GM19023 (cell line): ENCODE measurements at regions not wholly inside any gene's neighbourhood (a gene's known extent, or its start where the extent isn't known, plus 50 kb on each side); places are given as distances from the start of the nearest gene placed in this dataset.
"Not testable (repeated sequence)": the region's sequence is repeated elsewhere in the genome, so short reads cannot be mapped to it uniquely, and the experiment has no call there.

ENCODE experiments used
- ATAC-seq: cut with Tn5 transposase; IDR thresholded peaks from one replicate; pipeline ENCODE4 v1.9.1; 2021; ENCODE audit warnings: mild to moderate bottlenecking, moderate library complexity; ENCODE audit not compliant: unreplicated experiment

- ATAC-seq: not testable (repeated sequence)
Observed at GRCh38 chr16:46388354-46388753, 232.8 kb downstream of the SHCBP1 start.

GRCh38 chr16:46387720-46388119 lies 233.5 kb downstream of the SHCBP1 start:
- not testable (repeated sequence) for ATAC-seq

DNA sequence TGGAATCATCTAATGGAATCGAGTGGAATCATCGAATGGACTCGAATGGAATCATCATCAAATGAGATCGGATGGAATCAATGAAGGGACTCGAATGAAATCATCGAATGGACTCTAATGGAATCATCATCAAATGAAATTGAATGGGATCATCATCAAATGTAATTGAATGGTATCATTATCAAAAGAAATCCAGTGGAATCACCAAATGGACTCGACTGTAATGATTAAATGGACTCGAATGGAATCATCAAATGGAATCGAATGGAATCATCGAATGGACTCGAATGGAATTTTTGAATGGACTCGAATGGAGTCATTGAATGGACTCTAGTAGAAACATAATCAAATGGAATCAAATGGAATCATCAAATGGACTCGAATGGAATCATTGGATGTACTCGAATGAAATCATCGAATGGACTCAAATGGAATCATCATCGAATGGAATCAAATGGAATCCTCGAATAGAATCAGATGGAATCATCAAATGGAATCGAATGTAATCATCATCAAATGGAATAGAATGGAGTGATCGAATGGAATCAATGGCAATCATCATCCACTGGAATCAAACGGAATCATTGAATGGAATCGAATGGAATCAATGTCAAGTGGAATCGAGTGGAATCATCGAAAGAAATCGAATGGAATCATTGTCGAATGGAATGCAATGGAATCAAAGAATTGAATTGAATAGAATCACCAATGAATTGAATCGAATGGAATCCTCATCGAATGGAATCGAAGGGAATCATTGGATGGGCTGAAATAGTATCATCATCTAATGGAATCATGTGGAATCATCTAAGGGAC lies 234.2 kb downstream of the SHCBP1 start:
- ATAC-seq: peak; percentile 4

DNA sequence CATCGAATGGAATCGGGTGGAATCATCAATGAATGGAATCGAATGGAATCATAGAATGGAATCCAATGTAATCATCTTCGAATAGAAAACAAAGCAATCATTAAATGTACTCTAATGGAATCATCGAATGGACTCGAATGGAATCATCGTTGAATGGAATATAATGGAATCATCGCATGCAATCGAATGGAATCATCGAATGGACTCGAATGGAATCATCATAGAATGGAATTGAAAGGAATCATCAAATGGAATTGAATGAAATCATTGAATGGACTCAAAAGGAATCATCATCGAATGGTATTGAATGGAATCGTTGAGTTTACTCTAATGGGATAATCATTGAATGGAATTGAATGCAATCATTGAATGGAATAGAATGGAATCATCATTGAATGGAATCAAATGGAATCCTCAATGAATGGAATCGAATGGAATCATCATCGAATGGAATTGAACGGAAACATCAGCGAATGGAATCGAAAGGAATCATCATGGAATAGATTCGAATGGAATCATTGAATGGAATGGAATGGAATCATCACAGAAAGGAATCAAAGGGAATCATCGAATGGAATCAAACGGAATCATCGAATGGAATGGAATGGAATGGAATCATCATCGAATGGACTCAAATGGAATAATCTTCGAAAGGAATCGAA lies 234.9 kb downstream of the SHCBP1 start:
- not testable (repeated sequence) for ATAC-seq

DNA sequence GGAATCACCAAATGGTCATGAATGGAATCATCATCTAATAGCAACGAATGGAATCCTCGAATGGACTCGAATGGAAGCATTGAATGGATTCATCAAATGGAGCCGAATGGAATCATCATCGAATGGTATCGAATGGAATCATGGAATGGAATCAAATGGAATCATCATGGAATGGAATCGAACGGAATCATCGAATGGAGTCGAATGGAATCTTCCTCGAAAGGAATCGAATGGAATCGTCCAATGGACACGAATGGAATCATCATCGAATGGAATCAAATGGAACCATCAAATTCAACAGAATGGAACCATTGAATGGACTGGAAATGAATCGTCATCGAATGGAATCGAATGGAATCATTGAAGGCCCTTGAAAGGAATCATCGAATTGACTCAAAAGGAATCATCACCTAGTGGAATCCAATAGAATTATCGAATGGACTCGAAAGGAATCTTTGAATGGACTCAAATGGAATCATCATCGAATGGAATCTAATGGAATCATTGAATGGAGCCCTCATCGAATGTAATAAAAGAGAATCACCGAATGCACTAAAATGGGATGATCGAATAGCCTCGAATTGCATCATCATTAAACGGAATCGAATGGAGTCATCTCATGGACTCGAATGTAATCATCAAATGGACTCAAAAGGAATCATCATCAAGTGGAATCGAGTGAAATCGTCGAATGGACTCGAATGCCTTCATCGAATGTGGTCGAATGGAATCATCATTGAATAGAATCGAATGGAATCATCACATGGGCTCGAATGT lies 236.7 kb downstream of the SHCBP1 start:
- not testable (repeated sequence) for ATAC-seq

DNA sequence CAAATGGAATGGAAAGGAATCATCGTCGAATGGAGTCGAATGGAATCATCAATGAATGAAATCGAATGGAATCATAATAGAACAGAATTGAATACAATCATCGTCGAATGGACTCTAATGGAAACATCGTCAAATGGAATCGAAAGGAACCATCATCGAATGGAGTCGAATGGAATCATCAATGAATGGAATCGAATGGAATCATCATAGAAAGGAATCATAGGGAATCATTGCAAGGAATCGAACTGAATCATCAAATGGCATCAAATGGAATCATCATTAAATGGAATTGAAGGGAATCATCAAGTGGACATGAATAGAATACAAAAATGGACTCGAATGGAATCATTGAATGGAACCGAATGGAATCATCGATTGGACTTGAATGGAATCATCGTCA lies 237.6 kb downstream of the SHCBP1 start:
- not testable (repeated sequence) for ATAC-seq

- ATAC-seq: not testable (repeated sequence)
Observed at GRCh38 chr16:46382791-46383541, 238.2 kb downstream of the SHCBP1 start.

DNA sequence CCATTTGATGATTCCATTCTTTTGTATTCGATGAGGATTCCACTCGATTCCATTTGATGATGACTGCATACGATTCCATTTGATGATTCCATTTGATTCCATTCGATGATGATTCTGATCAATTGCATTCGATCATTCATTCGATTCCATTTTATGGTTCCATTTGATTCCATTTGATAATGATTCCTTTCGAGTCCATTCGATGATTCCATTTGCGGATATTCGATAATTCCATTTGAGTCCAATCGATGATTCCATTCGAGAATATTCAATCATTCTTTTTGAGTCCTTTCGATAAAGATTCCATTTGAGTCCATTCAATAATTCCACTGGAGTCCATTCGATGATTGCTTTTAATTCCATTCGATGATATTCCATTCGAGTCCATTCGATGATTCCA lies 239.1 kb downstream of the SHCBP1 start:
- ATAC-seq: not testable (repeated sequence)

DNA sequence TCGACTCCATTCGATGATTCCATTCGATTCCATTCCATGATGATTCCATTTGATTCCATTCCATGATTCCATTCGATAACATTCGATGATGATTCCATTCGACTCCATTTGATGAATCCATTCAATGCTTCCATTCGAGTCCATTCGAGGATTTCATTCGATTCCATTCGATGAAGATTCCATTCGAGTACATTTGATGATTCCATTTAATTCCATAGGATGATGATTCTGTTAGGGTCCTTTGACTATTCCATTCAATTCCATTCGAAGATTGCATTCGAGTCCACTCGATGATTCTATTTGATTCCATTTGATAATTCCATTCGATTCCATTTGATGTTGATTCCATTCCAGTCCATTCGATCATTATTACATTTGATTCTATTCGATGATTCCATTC lies 239.8 kb downstream of the SHCBP1 start:
- not testable (repeated sequence) for ATAC-seq
